Nephron (organoid): ENCODE measurements at regions not wholly inside any gene's neighbourhood (a gene's known extent, or its start where the extent isn't known, plus 50 kb on each side); places are given as distances from the start of the nearest gene placed in this dataset.

Experiments used
- H3K27ac Mint-ChIP-seq, 3 experiments: 2 replicates each; pipeline ENCODE4 v1.8.0; 2020; ENCODE audit warnings: mixed read lengths in 3 of 3, mild to moderate bottlenecking in 2 of 3, moderate library complexity in 1 of 3
- H3K27me3 Mint-ChIP-seq: 2 replicates; pipeline ENCODE4 v1.8.0; 2021; ENCODE audit warnings: low read depth, mild to moderate bottlenecking, moderate library complexity, mixed read lengths
- H3K36me3 Mint-ChIP-seq: 2 replicates; pipeline ENCODE4 v1.8.0; 2020; ENCODE audit warnings: low read depth, mixed read lengths
- H3K4me1 Mint-ChIP-seq: 2 replicates; pipeline ENCODE4 v1.8.0; 2020; ENCODE audit warnings: mixed read lengths
- H3K4me3 Mint-ChIP-seq, 3 experiments: 2 replicates each; pipeline ENCODE4 v1.8.0; 2020; ENCODE audit warnings: mild to moderate bottlenecking in 3 of 3, mixed read lengths in 3 of 3, moderate library complexity in 2 of 3
- H3K9me3 Mint-ChIP-seq: 2 replicates; pipeline ENCODE4 v1.8.0; 2020; ENCODE audit warnings: mixed read lengths
- CTCF ChIP-seq, 3 experiments: fragments of 200-600 bp; sonication (generic); IDR thresholded peaks; one replicate each; pipeline ENCODE4 v1.5.0; 2021; ENCODE audit warnings: antibody characterized with exemption in 3 of 3; ENCODE audit not compliant: unreplicated experiment in 3 of 3

GRCh38 chr12:59260202-59260601 is 335.6 kb upstream of the SLC16A7 start:
- H3K36me3 Mint-ChIP-seq, result no peaks in the 10 kb centered on the region
- no peaks in the 10 kb centered on the region for H3K4me1 Mint-ChIP-seq

GRCh38 chr12:59252731-59253130 is 332.4 kb upstream of the LRIG3 start:
- no peaks in the 10 kb centered on the region for H3K4me1 Mint-ChIP-seq
- TF ChIP-seq CTCF (IDR thresholded peaks at IDR 0.05; ENCODE audit: unreplicated experiment in 3 of 3), result no peak
- H3K27ac Mint-ChIP-seq, result no peak overlapping the region
- H3K27me3 Mint-ChIP-seq, result no peaks in the 10 kb centered on the region
- peaks cover 21% of the 10 kb centered on the region for H3K9me3 Mint-ChIP-seq
- H3K4me3 Mint-ChIP-seq, result no peak overlapping the region
- no peaks in the 10 kb centered on the region for H3K36me3 Mint-ChIP-seq

More at GRCh38 chr12:59260202-59260601, 335.6 kb upstream of the SLC16A7 start:
- Mint-ChIP-seq H3K27ac (no peak overlapping the region), H3K27me3 (no peaks in the 10 kb centered on the region), H3K9me3 (peaks cover 4% of the 10 kb centered on the region), H3K4me3 (no peak overlapping the region)
- no peak for TF ChIP-seq CTCF (IDR thresholded peaks at IDR 0.05; ENCODE audit: unreplicated experiment in 3 of 3)

GRCh38 chr12:59250766-59251165 is 330.5 kb upstream of the LRIG3 start:
- peaks cover 18% of the 10 kb centered on the region for H3K9me3 Mint-ChIP-seq
- no peak overlapping the region for H3K4me3 Mint-ChIP-seq
- H3K36me3 Mint-ChIP-seq, result no peaks in the 10 kb centered on the region
- no peaks in the 10 kb centered on the region for H3K4me1 Mint-ChIP-seq
- TF ChIP-seq CTCF (IDR thresholded peaks at IDR 0.05; ENCODE audit: unreplicated experiment in 3 of 3), result no peak
- no peak overlapping the region for H3K27ac Mint-ChIP-seq
- no peaks in the 10 kb centered on the region for H3K27me3 Mint-ChIP-seq

- H3K27ac Mint-ChIP-seq, result no peak overlapping the region
- H3K4me3 Mint-ChIP-seq, result no peak overlapping the region
- H3K27me3 Mint-ChIP-seq, result no peaks in the 10 kb centered on the region
- TF ChIP-seq CTCF (IDR thresholded peaks at IDR 0.05; ENCODE audit: unreplicated experiment in 3 of 3), result no peak
- H3K4me1 Mint-ChIP-seq, result no peaks in the 10 kb centered on the region
- peaks cover 1% of the 10 kb centered on the region for H3K9me3 Mint-ChIP-seq
- no peaks in the 10 kb centered on the region for H3K36me3 Mint-ChIP-seq
Measured at GRCh38 chr12:59240048-59240447, 319.7 kb upstream of the LRIG3 start.

GRCh38 chr12:59234391-59234790 is 314.1 kb upstream of the LRIG3 start:
- Mint-ChIP-seq H3K9me3 (peaks cover 3% of the 10 kb centered on the region), H3K4me3 (no peak overlapping the region), H3K4me1 (no peaks in the 10 kb centered on the region), H3K36me3 (no peaks in the 10 kb centered on the region), H3K27me3 (no peaks in the 10 kb centered on the region), H3K27ac (no peak overlapping the region)
- no peak for TF ChIP-seq CTCF (IDR thresholded peaks at IDR 0.05; ENCODE audit: unreplicated experiment in 3 of 3)

- H3K4me1 Mint-ChIP-seq, result no peaks in the 10 kb centered on the region
- H3K27me3 Mint-ChIP-seq, result peaks cover under 1% of the 10 kb centered on the region
- no peak overlapping the region for H3K4me3 Mint-ChIP-seq
- TF ChIP-seq CTCF (IDR thresholded peaks at IDR 0.05; ENCODE audit: unreplicated experiment in 3 of 3), result no peak
- H3K27ac Mint-ChIP-seq, result no peak overlapping the region
- H3K9me3 Mint-ChIP-seq, result peaks cover 12% of the 10 kb centered on the region
- H3K36me3 Mint-ChIP-seq, result no peaks in the 10 kb centered on the region
Measured at GRCh38 chr12:59230334-59230733, 310.0 kb upstream of the LRIG3 start.
